ENCODE measurements at regions not wholly inside any gene's neighbourhood (a gene's known extent, or its start where the extent isn't known, plus 50 kb on each side); places are given as distances from the start of the nearest gene placed in this dataset.
"Not testable (repeated sequence)": the region's sequence is repeated elsewhere in the genome, so short reads cannot be mapped to it uniquely, and the experiment has no call there.

GRCh38 chr7:52569151-52569550, 466.3 kb upstream of the POM121L12 start:
- no peak for TF ChIP-seq CTCF (IDR thresholded peaks at IDR 0.05; ENCODE audit: insufficient read depth, low read depth, low read length, missing control alignments)
- DNase-seq (ENCODE audit: low read depth), result no peak
- H3K4me3 ChIP-seq (ENCODE audit: low read depth, low read length), result no peak overlapping the region

- TF ChIP-seq CTCF (IDR thresholded peaks at IDR 0.05; ENCODE audit: insufficient read depth, low read depth, low read length, missing control alignments), result no peak
- no peak overlapping the region for H3K4me3 ChIP-seq (ENCODE audit: low read depth, low read length)
- no peak for DNase-seq (ENCODE audit: low read depth)
Observed at GRCh38 chr7:52565974-52566373, 469.5 kb upstream of the POM121L12 start.

GRCh38 chr7:52555805-52556204, 479.6 kb upstream of the POM121L12 start:
- DNase-seq (ENCODE audit: low read depth), result no peak
- no peak for TF ChIP-seq CTCF (IDR thresholded peaks at IDR 0.05; ENCODE audit: insufficient read depth, low read depth, low read length, missing control alignments)
- no peak overlapping the region for H3K4me3 ChIP-seq (ENCODE audit: low read depth, low read length)

- no peak overlapping the region for H3K4me3 ChIP-seq (ENCODE audit: low read depth, low read length)
- DNase-seq (ENCODE audit: low read depth), result no peak
- TF ChIP-seq CTCF (IDR thresholded peaks at IDR 0.05; ENCODE audit: insufficient read depth, low read depth, low read length, missing control alignments), result no peak
Observed at GRCh38 chr7:52547308-52547910, 488.0 kb upstream of the POM121L12 start.

GRCh38 chr7:52541198-52541765, 494.2 kb upstream of the POM121L12 start:
- H3K4me3 ChIP-seq (ENCODE audit: low read depth, low read length); DNase-seq (ENCODE audit: low read depth): not testable (repeated sequence)

- H3K4me3 ChIP-seq (ENCODE audit: low read depth, low read length), result no peak overlapping the region
- no peak for TF ChIP-seq CTCF (IDR thresholded peaks at IDR 0.05; ENCODE audit: insufficient read depth, low read depth, low read length, missing control alignments)
- DNase-seq (ENCODE audit: low read depth), result no peak
Observed at GRCh38 chr7:52540041-52540440, 495.4 kb upstream of the POM121L12 start.

GRCh38 chr7:52539414-52539813, 496.0 kb upstream of the POM121L12 start:
- H3K4me3 ChIP-seq (ENCODE audit: low read depth, low read length), result no peak overlapping the region
- no peak for DNase-seq (ENCODE audit: low read depth)
- TF ChIP-seq CTCF (IDR thresholded peaks at IDR 0.05; ENCODE audit: insufficient read depth, low read depth, low read length, missing control alignments), result no peak

All from GM12865 (cell line).